IPS-NIHi7 (cell line): ENCODE measurements at regions not wholly inside any gene's neighbourhood (a gene's known extent, or its start where the extent isn't known, plus 50 kb on each side); places are given as distances from the start of the nearest gene placed in this dataset.

Source experiments
- DNase-seq: peaks from one replicate; pipeline ENCODE4 v3.0.0; 2012; ENCODE audit warnings: mixed read lengths; ENCODE audit errors: extremely low spot score

DNA sequence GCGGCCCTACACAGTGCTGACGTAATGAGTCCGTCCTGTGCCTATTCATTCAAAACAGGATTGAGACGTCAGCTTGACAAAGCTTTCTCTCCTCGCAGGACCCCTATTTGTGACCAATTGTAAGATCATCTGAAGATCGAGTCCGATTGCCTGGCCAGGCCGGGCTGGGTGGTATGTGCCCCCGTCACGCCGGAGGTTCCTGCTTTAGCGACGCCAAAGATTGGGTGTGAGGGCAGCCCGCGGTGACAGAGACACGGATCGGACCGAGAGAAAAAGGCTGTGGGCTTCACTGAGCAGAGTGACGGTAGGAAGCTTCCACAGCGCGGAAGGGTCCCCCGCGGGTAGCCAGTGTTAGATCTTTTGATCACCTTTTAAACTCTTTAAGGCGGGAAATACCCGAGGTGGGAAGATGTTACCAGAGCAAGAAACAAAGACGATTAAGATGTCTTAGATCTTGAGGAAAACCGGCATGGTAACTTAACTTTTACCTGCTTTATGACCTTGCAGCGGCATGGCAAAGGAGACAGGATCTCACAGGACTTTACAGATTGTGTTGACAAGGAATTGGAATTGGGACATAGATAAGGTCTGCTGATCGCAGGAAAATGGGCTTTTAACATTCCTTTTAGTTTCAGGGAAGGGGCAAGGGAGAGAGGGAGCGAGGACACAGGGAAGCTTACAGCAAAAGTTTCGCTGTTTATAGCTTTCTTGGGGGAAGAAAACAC, 220.0 kb downstream of the METTL4 start:
- no peak for DNase-seq

DNA sequence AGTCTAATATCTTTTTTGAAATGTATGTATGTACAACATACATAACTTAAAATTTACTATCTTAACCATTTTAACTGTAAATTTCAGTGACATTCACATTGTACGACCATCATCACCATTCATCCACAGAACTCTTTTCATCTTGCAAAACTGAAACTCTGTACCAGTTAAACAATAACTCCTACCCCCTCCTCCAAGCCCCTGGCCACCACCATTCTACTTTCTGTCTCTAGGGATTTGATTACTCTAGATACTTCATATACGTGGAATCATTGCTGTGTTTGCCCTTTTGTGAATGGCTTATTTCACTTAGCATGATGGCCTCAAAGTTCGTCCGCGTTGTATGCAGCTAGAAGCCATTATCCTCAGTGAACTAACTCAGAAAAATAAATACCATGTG, 217.0 kb downstream of the METTL4 start:
- DNase-seq = no peak

DNA sequence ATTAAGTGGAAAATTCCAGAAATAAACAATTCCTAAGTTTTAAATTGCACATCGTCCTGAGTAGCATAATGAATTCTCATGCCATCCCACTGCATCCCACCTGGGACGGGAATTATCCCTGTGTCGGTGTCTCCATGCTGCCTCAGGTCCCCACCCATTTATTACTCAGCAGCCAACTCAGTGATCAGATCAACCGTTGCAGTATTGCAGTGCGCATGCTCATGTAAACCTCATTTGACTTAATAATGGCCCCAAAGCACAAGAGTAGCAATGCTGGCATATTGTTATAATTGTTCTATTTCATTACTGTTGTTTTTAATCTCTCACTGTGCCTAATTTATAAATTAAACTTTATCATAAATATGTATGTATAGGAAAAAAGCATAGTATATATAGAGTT, 214.4 kb downstream of the METTL4 start:
- no peak for DNase-seq

DNA sequence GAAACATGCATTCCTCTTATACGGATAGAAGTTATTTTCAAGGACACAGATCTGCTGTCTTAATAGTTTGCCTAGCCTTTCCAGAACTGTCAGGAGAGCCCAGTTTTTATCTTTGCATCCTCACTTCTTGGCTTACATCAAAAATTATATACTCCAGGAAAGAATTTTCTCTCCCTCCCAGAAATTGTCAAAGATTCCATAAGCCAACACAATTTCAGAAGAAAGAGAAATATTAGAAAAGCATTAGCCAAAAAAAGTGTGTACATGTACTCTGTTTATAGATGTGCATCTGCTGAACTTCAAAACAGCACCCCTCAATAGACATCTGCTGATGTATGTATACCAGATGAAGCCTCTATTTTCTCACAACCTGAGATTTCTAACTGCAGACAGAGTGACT, 210.4 kb downstream of the METTL4 start:
- no peak for DNase-seq

DNA sequence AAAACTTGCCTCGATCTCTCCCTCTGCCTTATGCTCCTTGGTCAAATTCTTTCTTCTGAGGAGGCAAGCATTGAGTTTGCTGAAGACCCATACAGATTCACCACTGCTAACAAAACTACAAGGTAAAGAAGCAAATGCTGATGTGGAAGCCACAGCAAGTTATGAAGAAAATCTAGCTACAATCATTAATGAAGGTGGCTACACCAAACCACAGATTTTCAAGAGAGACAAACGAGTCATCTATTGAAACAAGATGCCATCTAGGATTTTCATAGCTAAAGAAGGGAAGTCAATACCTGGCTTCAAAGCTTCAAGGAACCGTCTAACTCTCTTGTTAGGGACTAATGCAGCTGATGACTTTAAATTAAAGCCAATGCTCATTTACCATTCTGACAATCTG, 203.2 kb downstream of the METTL4 start:
- DNase-seq = no peak

DNA sequence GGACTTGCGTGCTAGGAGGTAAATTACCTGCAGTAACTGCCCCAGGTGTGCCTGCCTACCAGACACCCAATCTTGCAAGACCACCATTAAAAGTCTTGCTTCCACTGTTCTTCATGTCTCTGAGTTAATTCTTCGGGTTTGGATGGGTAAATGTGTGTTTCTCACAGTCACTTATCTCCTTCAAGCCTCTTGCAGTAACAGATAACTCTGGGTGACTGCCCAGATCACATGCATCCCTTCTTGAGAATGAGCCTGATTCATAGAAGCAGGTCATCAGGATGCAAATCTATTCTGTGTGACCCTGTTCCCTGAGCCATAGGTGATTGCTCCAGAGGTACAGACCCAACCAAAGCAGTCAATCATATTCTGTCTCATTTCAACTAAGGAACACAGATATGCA, 194.6 kb downstream of the METTL4 start:
- no peak for DNase-seq

DNA sequence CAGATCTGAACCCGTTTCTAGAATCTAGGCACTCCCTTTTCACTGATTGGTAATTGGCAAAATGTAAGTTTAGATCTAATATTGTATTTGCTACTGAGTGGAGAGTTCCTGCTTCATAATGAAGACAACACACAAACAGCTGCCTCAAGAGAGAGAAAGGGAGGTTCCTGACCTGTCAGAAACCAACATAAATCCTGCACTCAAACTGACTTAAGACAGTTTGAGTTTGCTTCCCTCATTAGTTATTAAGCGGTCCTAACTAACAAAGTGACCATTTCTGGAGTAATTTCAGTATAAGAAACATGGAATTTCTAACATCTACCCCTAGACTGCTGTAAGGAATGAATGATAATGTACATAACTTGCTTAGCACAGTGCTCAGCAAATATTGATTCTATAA, 191.2 kb downstream of the METTL4 start:
- DNase-seq = no peak

DNA sequence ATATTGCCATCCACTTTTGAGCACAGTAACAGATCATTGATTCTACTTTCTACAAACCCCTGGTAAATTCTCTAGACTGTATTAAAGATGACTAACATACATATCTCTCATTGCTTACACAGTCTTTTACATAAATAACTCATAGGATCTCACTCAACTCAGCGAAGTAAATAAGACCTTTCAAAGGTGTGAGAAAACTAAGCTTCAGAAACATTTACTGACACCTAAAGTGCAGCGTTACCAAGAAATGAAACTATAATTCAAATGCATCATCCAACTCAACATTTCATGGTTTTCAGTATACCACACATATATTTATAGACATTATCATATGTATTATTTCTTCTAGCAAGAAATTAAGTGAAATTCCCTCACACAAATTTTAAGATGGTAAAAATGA, 189.8 kb downstream of the METTL4 start:
- DNase-seq = no peak

DNA sequence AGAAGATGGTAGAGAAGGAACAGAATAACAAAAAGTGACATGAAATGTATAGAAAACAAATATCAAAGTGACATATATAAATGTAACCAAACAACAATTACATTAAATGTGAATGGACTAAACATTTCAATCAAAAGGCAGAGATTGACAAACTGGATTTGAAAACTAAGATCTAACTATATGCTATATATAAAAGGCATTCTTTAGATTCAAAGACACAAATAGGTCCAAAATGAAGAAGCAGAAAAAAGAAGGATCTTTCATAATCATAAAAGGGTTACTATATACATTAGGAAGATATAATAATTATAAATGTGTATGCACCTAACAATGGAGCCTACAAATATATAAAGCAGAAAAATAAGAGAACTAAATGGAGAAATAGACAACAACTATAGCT, 183.7 kb downstream of the METTL4 start:
- DNase-seq = no peak

DNA sequence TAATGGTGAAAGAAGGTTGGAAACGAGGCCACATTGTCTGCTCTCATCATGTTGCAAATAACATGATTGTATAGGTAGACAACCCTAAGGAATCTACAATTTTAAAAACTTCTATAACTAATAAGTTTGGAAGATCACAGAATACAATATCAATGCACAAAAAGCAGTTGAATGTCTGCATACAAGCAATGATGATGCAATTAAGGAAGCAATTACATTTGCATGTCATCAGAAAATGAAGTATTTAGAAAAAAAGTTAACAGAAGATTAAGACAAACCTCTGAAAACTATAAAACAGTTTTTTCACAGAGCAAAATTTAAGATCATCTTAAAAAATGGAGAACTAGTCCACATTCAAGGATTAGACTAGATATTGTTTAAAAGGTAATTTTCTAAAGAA, 181.1 kb downstream of the METTL4 start:
- DNase-seq = no peak

DNA sequence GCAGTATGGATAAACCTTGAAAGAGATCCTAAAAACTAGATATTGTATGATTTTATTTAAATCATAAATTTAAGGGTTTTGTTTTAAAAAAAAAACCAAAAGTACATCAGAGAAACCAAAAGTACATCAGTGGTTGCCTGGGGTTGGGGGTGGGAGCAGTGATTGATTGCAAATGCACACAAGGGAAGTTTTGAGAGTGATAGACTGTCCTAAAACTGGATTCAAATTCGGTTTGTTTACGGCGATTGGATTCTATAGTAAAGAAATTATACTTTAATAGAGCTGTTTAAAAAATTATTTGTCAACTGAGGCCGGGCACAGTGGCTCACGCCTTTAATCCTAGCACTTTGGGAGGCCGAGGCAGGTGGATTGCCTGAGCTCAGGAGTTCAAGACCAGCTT, 179.8 kb downstream of the METTL4 start:
- DNase-seq = no peak

DNA sequence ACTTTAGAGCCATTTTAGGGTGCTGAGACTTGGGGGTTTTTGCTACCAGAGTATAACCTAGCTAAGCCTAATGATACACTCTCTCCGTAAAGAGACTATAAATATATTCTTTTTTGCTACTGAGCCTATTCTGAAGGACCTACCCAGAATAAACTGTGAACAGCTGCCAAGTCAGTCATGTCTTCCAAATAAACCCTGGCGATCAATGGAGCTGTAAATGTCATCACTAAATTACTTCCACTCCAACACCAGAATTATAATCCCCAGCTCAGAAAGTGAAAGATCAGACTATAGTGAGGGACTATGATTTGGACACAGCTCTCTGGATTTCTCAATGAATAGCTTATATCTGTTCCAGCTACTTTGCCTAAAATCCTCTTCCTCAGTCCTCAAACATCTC, 178.9 kb downstream of the METTL4 start:
- DNase-seq = no peak

DNA sequence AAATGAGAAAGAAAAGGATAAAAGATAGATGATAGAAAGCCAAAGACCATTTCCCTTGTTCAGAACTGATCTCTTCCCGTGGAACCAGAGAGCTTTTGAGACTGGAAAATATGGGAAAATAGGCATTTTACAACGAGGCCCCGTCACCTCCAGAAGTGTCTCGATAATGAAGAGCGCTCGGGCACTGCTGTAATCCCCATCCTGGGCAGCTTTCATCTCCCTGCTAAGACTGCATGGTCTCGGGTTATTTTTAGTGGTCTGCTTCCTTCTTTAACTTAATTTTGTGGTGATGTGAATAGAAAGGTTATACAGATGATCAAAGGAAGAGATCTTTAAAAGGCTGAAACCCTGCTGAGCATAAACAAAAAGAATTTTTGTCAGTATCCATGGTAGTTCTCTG, 176.6 kb downstream of the METTL4 start:
- no peak for DNase-seq

DNA sequence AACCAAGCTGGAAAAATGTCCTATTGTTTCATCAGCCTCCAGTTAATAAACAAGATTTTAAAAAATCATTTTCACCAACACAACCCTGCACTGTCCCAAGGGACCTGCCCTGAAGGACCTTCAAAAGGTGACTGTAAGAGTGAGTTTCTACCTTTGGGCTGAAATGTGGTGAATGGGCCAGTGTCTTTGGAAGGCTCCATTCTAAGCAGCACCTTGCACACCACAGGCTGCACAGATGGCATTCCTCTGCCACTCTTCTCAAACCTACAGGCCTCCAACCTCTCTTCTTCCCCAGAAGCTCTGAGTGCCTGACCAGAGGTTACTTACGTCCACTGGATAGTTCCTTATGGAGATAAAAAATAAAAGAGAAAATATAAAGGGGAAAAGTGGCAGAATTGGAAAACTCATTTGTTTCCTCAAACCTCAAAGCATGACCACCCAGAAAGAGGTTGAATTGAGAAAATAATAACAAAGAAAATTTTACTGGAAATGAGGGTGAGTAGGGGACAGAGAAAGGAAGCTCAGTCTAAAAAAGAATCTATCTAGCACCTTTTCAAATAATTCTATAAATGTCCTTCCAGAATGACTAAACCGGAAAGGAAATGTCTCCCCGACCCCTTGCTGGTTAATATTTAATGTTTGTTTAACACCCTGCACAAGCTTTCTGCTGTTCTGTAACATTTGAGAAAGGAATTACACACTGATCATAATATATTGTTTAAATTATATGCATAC, 175.7 kb downstream of the METTL4 start:
- no peak for DNase-seq

DNA sequence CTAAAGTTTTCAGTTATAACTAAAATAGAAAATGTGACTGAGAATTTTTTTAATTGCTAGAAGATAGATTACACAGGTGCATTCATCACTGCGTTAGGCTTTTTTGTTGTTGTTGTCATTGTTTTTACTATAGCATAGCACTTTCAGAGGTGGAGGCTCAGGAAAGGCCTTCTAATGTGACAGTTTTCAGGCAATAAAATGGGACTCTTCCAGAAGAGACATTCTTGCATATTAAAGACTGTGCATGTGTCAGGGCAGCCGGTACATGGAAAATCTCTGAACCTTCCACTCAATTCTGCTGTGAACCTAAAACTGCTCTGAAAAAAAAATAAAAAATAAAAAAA, 175.2 kb downstream of the METTL4 start:
- DNase-seq = no peak

DNA sequence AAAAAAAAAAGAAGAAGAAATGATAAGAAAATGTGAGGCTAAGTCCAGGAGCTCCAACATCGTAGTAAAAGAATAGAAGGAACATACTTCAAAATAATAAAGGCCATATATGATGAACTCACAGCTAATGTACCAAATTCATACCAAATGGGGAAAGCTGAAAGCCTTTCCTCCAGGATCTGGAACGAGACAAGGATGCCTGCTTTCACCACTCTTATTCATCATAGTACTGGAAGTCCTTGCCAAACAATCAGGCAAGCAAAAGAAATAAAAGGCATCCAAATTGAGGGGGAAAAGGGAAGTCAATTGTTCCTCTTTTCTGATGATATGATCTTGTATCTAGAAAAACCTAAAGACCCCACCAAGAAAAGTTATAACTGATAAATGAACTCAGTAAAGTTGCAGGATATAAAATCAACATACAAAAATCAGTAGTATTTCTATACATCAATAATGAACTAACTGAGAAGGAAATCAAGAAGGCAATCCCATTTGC, 170.6 kb downstream of the METTL4 start:
- no peak for DNase-seq

DNA sequence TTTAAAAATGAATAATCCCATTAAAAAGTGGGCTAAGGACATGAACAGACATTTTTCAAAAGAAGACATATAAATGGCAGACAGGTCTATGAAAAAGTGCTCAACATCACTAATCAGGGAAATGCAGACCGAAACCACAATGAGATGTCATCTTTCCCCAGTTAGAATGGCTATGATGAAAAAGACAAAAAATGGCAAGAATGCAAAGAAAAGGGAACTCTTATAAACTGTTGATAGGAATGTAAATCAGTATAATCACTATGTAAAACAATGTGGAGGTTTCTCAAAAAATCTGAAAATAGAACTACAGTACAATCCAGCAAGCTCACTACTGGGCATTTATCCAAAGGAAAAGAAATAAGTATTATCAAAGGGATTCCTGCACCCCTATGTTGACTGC, 169.2 kb downstream of the METTL4 start:
- DNase-seq = no peak

DNA sequence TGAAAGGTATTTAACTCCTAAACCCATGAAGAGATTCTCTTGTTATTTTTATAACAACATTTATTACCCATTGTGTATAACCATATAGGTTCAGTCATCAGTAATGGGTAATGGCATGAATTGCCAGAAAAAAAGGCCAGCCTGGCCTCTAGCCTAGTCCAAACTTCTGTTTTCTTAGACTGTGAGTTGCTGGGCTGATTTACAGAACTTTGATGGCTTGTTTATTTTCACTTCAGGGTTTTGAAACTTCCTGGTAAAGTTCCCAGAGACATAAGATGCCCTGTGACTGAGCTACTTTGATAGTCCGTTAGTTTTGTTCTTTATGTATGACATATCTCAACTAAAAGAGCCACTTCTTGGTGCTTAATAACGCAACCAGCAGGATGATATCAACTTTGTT, 164.8 kb downstream of the METTL4 start:
- DNase-seq = no peak

DNA sequence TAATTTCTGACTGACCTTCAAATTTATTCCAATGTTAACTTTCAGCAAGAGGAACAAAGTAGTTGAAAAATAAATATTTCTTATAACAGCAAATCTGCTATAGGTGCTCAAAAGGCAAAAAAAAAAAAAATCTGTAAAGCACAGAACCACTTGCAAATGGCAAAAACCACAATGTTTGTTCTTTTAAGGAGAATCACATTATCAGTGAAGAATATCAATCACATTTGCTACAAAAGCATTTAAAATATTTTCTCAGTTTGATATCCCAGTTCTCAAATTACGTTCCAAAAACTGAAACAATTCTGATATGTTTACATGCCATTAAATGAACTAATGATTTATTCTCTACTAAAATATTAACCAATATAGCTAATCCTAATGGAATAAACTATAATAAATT, 163.3 kb downstream of the METTL4 start:
- no peak for DNase-seq

DNA sequence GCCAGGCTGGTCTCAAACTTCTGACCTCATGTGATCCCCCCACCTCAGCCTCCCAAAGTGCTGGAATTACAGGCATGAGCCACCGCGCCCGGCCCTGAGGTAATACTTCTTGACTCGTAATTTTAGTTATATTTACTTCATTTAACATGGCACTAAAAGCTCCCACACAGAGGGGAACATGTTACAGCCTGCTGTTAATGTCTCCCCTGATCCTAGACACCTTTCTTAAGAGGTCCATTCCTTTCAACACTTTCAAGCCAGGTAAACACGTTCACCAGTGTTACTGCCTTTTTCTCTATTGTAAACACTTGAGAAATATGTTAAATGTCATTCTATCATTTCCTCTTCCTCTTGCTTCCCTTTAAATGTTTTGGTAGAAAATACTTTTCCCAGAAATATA, 161.4 kb downstream of the METTL4 start:
- DNase-seq = no peak

DNA sequence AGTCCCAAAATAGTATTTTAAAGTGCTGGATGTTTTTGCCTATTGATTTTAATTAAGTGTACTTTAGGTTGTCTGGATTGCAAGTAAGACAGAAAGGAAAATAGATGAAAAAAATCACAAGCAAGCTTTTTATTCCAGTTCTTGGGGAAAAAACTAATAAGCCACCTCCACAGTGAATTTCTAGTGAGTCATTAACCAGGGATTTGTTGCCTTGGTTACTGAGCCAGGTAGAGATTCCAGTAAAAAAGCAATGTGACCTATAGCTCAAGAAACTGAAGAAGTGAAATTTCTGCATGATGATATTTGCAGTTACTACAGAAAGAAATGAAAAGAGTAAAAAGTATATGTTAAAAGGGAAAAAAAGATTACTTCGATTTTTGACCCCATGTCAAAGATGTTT, 160.6 kb downstream of the METTL4 start:
- DNase-seq = no peak

DNA sequence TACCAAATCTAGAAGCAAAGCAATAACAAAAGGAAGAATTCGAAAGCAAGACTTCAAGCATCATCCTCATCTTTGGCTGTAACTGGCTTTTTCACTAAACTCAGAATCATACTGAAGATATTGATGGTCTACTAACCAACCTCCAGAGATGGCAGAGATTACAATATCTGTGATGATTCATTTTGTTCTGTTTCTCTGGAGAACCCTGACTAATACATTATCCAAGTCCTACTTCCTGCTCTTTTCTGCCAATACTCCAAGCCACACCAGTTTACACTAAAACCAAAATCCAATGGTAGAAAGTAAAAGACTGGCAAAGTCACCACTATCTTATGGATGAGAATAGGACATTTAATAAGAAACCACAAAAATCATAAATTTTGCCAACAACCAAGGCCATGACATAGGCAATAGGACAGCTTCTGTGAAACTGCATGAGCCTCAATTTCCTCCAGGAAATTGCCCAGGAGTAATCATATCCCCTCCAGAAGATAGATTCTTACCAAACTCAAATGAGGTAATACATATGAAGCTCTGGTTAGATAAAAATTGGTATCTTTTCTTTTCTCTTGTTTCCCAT, 159.8 kb downstream of the METTL4 start:
- DNase-seq = no peak

DNA sequence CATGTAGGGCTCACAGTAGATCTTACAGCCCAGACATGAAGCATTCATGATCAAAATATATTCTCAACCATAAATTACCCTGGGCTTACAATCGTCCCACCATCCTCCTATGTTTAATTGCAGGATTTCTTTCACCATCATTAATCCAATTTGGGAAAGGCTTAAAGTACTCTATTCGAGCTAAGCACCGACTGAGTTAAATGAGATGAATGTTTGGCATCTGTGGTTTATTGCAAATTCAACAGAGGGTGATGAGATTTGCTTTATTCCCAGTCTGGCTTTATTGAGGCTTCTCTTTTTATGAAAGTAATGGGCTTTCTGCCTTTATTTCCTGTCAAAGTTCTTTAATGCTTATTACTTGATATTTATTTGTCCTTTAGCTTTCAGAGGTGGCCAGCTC, 159.0 kb downstream of the METTL4 start:
- DNase-seq = no peak
